Fibroblast of pulmonary artery (primary cell): ENCODE measurements at regions not wholly inside any gene's neighbourhood (a gene's known extent, or its start where the extent isn't known, plus 50 kb on each side); places are given as distances from the start of the nearest gene placed in this dataset.
"Not testable (repeated sequence)": the region's sequence is repeated elsewhere in the genome, so short reads cannot be mapped to it uniquely, and the experiment has no call there.

ENCODE experiments used
- DNase-seq: peaks from one replicate; pipeline ENCODE4 v3.0.0-alpha.2; 2010; ENCODE audit warnings: low read depth
- H3K4me3 ChIP-seq: replicated peaks from 2 replicates; pipeline ENCODE4 v1.5.1; 2011; ENCODE audit warnings: low read depth, mild to moderate bottlenecking, control low read depth, low read length, moderate library complexity
- CTCF ChIP-seq: IDR thresholded peaks from 2 replicates; pipeline ENCODE4 v1.5.1; 2011; ENCODE audit warnings: mild to moderate bottlenecking, control low read depth, low read length, inconsistent platforms; ENCODE audit errors: missing control alignments

DNA sequence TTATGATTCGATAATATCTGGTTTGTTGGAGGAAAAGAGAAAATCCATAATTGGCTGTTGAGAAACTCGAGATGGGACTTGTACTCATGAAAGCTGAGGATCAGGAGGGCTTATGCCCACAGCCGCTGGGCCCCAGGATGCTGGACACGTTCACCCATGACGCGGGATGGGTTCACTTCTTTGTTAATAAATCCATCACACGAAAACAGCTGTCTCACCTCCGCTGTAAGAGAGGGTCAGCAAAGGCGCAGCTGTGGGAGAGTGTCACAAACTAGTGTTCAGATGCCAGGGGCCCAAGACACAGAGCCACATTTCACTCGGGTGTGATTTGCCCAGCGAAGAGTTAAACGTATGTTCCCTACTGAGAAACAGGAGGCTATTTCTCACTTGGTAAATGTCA is 315.1 kb downstream of the THBS2 start:
- DNase-seq = no peak
- no peak for TF ChIP-seq CTCF
- H3K4me3 ChIP-seq = no peak overlapping the region

- TF ChIP-seq CTCF = no peak
- no peak overlapping the region for H3K4me3 ChIP-seq
- peak; percentile 18 for DNase-seq
These were observed 316.6 kb downstream of the THBS2 start for GRCh38 chr6:168937054-168937453.

DNA sequence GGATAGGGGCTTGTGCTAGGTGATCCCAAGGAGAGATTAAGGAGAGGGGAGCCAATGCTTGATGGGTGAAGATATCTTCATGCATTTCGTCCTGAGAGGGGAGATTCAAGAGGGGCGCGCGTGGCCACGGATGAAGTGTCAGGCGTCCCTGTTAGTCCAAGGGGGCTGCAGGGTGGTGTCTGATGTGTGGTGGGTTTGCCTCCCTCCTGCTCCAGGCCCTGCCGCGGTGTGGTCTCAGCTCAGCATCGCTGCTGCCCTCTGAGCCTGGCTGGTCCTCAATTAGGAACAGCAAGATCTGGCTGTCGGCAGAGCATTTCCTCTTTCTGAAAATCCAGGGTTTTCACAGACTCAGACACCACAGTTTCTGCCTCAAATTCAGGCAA is 318.0 kb downstream of the THBS2 start:
- TF ChIP-seq CTCF = no peak
- no peak overlapping the region for H3K4me3 ChIP-seq
- no peak for DNase-seq

- H3K4me3 ChIP-seq = no peak overlapping the region
- DNase-seq = no peak
- no peak for TF ChIP-seq CTCF
These were observed 318.7 kb downstream of the THBS2 start for GRCh38 chr6:168934660-168935627.

- H3K4me3 ChIP-seq, DNase-seq: not testable (repeated sequence)
These were observed 321.5 kb downstream of the THBS2 start for GRCh38 chr6:168932171-168932570.

- not testable (repeated sequence) for DNase-seq
These were observed 322.6 kb downstream of the THBS2 start for GRCh38 chr6:168931072-168931471.

GRCh38 chr6:168929871-168930450 is 323.7 kb downstream of the THBS2 start:
- DNase-seq = no peak
- H3K4me3 ChIP-seq = no peak overlapping the region
- TF ChIP-seq CTCF = no peak

More at GRCh38 chr6:168931072-168931471, 322.6 kb downstream of the THBS2 start:
- H3K4me3 ChIP-seq = not testable (repeated sequence)

DNA sequence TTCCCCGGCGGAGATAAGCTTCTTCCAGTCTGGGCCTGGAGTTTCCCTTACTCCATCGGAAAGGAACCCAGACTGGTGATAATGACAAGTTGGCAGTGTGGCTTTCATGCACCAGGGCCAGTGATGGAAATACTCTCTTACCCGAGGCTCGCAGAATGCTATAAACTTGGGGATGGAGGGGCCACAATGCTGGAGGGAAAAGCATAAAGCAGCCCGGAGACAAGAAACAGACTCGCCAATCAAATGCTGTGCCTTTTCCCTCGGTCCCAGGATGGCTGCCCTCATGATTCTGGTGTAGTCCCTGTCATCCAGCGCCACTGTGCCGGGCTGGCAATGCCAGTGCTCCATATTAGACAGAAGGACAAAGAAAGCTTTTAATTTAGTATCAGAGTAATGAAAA is 325.6 kb downstream of the THBS2 start:
- no peak overlapping the region for H3K4me3 ChIP-seq
- DNase-seq = no peak
- no peak for TF ChIP-seq CTCF
